Activated CD4-positive, alpha-beta T cell treated with anti-CD3 and anti-CD28 coated beads, Interleukin-2, amount 50 U/mL, for 24 hours (primary cell): ENCODE measurements at regions not wholly inside any gene's neighbourhood (a gene's known extent, or its start where the extent isn't known, plus 50 kb on each side); places are given as distances from the start of the nearest gene placed in this dataset.

ENCODE experiments used
- DNase-seq, 2 donors: peaks; one replicate each; pipeline ENCODE4 v3.0.0-alpha.2; 2020; ENCODE audit warnings: low read depth in 1 of 2, low spot score in 1 of 2

DNA sequence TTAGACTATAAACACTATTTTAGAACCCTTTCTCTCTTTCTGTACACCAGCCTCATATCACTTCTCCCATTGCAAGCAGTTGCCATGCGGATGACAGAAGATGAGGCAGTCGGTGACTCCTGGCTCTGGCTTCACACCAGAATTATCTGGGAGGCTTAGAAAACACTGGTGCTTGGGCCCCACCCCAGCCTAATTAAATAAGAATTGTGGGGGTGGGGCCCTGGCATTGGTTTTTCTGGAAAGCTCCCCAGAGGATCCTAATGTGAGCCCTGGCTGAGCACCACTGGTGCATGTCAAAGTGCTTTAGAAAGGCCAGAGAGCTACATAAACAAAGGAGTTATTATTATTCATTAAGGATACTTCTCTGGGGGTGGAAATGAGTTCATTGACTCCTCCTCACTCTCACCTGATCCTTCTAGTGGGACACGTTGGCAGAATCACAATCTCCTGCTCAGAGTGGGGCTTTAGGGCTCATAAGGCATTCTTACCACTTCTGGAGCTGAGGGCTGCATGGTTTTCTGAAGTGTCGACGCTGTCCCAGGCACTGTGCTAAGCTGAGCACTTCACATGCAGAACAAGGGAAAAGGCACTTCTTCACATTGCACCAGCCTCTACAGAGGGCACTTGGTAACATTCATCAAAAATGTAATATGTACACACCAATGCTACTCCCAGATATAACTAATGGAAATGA lies 188.5 kb upstream of the TLE3 start:
- no peak for DNase-seq

DNA sequence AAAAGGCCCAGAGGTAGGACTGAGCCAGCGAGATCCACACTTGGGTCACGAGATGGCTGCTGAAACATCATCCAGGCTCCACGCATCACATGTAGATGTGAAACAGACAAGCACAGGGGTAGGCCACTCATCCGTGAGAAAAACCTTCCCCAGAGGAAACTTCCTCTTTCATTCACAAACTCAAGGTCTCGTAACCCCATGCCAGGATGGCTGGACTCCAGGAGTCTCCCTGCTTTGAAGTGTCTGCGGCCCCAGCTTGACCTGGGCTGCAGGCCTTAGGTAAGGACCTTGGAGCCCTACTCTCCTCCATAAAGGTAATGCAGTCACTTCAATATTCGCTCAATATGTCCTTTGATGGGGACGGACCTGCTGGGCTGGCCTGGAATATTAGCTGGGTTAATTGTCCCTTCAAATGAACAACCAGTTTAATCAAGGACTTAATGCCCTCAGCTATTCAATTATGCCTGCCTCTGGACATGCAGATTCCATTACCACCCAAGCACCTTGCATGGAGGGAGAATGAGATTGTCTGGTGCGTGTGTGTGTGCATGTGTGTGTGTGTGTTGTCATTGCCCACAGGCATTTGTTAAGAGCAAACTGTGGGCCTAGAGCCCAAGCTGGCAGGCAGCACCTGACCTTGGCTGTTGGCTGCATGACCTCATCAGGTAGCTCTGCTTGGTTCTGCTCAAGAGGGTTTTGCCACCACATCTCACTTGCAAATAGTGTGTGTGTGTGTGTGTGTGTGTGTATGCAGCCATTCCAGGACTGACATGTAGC lies 186.9 kb upstream of the TLE3 start:
- DNase-seq: no peak

DNA sequence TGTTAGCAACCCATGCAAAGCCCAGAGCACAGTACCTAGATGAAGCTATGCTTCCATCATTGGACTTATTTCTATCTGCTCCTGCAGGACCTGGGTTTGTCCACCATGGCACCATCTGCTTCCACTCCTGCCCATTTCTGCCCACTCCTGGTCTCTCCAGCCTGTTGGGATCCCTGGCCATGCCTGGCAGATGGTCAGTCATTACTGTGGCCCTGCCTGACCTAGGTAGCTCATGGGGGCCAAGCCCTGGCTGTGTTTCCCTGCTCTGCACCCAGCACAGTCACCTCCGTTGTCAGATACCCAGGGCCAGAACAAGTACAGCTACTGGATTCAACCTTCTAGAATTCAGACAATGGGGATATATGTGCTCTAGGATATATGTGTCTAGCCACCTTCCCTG lies 185.8 kb upstream of the TLE3 start:
- no peak for DNase-seq

DNA sequence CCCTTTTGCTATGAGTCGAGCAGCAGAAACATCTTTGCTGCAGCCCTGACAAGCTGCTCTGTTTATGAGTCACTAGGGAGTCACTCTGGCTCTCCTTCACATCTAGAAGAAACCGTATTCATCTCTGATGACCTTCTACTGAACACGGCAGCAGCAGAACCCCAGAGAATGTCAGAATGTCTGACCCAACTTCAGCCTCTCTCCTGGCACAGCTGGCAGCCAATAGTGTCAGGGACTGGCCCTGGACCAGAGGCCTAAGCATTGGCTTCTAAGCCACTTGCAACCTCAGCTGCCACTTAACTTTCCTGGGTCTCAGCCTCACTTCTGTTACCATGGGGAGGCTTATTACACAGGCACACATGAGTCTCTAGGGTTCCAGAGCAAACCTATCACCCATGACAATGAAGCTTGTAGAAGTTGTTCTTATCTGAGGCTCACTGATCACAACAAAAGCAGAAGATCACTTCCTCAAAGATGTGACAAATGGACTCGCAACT lies 184.1 kb upstream of the TLE3 start:
- DNase-seq: no peak

DNA sequence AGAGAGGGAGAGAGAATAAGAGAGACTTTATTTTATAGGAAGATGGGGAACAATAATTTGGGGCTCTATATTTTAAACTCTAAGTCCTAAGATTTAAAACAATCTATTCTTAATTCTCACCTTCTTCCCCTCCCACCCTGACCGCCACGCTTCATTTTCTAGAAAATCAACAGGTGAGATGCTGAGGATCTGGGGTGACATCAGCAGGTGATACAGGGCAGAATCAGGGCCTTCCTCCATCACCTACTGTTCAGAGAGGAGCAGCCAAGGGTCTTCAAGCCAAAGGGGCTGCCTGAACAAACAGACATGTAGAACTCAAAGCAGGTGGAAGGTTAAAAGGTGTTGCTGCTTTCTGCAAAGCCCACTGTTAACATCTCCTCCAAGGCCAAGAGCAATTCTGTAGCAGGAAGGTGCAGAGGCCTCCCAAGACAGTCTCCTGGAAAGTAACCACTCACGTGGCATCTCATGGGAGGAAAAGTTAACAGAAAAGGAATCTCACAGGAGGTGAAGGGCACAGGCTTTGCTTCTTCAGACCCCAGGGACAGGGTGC lies 183.6 kb upstream of the TLE3 start:
- DNase-seq: no peak

DNA sequence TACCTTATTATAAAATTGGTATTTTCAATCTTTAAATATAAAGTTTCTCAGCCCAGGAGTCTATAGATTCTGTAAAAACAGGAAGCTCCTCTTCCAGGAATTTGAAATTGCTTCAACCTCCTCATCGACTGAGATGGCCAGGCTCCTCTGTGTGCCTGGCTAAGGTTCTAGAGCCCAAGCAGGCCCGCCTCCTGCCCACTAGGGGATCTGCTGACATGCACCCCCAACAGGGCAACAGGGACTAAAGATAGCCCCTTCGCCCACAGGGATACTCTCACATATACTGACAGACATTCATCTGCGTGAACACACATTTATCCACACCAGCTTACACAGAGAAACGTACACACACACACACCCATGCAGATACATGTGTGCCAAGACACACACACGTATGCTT lies 183.1 kb upstream of the TLE3 start:
- DNase-seq: no peak

DNA sequence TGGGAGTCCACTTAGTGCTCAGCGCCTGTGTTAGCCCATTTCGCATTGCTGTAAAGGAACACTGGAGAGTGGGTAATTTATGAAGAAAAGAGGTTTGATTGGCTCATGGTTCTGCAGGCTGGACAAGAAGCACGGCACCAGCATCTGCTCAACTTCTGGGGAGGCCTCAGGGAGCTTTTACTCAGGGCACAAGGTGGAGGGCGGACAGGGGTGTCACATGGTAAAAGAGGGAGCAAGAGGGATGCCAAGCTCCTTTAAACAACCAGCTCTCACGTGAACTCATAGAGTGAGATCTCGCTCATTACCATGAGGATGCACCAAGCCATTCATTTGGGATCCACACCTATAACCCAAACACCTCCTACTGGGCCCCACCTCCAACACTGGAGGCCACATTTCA lies 181.4 kb upstream of the TLE3 start:
- DNase-seq: no peak

DNA sequence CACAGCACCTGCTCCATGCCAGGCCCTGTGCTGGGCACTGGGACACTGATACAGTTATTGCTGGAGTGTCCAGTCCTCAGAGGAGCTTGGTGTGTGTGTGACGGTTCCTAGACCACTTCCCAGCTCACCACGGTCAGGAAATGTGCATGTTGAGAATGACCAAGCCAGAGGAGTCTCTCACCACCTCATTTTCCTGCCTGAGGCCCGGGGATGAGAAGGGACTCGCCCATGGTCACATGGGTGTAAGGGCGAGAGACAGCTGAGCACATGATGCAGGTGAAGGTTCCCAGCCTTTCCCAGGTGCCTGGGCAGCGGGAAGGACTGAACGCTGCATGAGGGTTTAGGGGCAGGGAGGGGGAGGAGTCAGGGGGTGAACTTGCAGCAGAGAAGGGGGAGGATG lies 180.9 kb upstream of the TLE3 start:
- no peak for DNase-seq

DNA sequence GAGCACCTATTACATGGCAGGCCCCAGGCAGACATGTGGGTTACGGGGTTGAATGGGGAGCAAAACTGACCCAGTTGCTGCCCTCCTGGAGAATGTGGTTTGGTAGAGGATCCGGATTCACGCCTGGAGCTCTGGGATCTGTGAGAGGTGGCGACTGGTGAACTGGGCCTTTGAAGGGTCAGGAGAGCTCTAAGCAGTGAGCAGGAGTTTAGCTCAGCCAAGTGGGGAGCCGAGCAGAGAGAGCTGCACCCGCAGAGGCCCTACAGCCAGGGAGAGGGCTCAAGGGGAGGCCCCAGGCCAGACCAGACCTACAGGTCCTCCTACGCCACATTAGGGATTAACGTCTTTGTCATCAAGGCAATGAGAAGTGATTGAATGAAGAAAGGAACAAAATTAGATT lies 179.8 kb upstream of the TLE3 start:
- DNase-seq: no peak

DNA sequence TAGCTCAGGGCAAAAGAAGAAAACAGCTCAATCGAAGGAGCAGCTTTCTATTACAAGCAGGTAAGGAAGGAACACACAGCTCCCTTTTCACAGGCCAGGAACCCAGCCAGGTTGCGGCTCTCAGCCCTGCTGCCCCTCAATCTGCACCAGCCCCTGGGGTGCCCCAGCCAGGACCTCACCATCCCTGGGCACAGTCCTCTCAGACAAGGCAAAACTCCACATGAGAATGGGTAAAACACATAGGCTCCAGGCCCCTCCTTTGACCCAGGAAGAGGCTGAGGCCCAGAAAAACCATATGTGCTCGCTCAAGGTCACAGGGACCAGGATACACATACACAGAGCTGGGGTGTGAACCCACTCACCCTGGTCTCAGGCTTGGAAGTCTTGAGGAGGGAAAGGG lies 178.7 kb upstream of the TLE3 start:
- DNase-seq: no peak

DNA sequence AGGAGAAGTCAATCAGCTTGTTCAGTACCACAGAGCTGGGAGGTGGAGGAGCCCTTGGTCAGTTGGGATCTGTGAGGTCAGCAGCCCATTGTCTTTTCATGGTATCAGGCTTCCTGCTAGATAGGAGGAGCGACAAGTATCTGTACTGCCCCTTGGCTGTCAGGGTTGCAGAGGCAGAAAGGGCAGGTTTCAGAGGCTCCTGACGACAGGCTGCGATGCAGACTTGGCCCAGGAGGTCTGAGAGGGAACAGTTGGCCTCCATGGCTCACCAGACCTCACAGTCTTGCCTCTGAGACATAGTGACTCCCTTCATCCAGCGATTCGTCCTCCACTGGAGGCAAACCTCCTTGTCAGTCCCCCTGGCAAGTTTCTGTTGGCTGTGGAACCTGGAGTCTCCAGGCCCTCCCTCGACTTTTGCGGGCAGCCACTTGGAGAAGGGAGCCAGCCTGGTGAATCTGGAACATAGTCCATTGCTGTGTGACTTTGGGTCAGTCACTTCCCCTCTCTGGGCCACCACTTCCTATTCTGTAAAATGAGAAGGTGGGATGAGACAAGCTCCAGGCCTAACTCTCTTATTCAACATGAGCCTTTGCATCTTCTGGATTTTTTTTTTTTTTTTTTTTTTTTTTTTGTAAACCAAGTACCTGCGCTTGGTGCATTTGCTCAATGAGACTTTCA lies 177.9 kb upstream of the TLE3 start:
- no peak for DNase-seq

DNA sequence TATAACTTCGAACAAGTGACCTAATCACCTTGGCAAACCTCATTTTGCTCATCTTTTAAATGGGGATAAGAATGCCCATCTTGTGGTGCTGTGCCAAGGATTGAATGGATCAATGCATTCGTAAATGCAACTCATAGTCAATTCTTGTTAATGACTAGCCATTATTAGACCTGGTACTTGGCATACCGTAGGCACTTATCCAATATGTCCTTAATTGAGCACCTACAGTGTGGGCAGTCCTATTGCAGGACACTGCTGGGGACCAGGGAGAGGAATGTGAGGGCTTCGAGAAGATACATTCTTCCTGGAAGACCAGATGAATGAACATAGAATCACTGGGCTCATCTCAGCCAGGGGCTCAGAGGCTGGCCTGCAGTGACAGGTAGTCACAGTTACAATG lies 177.2 kb upstream of the TLE3 start:
- no peak for DNase-seq

DNA sequence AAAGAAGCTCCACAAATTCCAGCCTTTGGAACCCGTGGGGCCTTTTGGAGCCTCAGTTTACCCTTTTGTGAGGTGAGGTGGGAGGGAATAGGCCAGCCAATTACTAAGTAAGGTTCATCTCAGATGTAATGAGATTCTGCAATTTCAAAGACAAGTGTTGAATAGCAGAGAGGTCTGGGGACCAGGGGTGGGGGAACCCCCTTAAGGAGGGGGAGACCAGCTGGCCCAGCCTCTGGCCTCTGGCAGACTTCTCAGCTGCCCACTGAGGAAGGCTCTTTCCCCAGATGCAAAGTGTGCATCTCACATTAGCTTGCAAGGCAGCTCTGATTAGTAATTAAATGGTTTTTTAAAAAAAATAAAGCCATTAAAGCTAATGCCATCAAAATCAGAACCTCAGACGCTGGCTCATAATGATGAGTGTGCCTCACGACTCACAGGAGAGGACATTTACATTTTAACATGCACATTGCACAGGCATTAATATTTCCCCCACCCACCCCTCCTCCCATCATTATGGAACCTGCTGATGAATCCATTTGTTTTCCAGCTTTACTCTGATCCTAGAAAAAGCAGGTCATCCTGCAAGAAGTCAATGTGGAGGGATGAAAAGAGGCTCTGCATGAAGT lies 176.7 kb upstream of the TLE3 start:
- DNase-seq: no peak

DNA sequence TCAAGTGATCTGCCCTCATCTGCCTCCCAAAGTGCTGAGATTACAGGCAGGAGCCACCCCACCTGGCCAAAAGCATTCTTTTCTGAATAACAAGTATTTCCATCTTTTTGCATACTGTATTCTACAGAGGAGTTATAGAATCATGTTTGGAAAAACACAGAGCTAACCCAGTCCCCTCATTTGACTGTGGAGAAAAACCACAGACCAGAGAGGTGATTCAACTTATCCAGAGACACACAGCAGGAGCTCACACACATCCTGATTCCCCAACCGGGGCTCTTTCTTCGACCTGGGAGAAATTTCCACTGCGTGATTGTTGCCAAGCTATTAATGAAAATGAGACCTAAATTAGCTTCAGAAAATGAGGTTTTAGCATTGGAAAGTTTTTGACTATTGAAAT lies 176.1 kb upstream of the TLE3 start:
- DNase-seq: no peak

DNA sequence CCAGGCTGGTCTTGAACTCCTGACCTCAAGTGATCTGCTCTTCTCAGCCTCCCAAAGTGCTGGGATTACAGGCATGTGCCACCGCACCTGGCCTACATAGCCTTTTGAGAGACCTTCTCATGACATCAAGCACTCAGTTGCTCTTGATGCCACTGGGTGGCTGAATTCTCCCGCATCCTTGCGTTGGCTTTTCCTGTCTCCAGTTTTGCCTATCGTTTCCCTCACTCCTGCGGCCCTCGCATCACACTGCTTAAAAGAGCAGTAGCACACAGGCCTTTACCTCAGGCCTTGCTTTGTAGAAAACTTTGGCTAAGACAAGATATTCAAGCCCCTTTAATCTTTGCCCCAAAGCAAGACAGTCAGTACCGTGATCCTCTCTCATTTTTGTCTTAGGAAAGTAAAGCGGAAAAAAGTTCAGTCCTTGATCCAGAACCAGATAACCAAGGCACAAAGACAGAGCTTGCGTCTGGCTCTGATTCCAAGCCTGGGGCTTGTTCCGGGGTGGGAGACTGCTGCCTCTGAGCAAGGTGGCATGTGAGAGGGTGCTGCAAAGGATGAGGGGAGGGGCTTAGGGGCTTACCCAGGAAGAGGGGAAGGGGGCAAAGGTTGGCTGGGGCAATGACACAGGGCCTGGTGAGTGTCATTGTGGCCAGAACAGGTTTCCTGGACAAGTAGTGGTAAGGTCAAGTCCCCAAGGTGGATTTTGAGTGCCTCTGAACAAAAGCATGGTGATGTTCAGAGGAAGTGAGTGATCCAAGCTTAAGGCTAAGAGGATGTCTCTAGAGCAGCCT lies 175.0 kb upstream of the TLE3 start:
- DNase-seq: no peak

DNA sequence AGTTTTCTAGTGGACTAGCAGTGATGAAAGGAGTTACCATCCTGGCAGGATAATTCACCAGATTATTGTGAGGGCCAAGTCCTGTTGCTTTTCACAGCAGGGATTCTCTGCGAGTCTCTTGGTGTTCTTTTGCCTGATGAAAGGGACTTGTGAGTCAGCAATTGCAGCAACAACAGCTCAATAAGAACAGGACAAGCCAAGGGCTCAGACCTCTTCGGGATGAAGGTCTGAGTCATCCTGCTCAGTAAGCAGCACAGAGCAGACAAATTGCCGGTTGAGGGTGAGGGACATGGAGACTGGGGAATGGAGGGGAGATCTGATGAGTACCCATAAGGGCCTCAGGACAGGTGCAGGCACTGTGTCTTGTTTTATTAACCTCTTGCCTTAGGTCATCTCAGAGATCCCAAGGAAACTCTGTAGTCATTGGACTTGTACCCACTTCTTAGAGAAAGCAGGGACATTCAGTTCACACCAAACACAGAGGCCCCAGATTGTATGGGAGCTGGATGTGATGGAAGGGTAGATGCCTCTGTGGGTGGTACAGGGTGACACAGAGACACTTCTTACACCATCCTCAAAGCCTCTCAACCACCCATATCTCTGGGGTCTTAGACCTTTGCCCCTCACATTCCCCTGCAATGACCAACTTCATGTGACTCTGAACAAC lies 173.8 kb upstream of the TLE3 start:
- DNase-seq: no peak

DNA sequence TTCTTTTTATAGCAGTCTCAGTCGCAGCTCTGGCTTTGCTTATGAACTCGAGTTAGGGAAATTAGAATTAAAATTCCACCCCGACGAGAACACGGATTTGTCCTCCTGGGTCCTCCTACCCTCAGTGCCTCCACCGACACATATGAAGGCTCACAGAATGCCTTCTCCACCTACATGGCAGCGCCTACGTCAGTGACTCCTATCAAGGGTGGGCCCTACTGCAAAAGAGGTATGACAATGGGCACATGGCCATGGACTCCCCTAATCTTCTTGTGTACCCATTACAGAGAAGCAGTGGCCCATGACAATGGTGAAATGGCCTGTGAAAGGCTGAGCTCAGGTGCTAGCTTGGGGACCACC lies 173.0 kb upstream of the TLE3 start:
- DNase-seq: no peak

DNA sequence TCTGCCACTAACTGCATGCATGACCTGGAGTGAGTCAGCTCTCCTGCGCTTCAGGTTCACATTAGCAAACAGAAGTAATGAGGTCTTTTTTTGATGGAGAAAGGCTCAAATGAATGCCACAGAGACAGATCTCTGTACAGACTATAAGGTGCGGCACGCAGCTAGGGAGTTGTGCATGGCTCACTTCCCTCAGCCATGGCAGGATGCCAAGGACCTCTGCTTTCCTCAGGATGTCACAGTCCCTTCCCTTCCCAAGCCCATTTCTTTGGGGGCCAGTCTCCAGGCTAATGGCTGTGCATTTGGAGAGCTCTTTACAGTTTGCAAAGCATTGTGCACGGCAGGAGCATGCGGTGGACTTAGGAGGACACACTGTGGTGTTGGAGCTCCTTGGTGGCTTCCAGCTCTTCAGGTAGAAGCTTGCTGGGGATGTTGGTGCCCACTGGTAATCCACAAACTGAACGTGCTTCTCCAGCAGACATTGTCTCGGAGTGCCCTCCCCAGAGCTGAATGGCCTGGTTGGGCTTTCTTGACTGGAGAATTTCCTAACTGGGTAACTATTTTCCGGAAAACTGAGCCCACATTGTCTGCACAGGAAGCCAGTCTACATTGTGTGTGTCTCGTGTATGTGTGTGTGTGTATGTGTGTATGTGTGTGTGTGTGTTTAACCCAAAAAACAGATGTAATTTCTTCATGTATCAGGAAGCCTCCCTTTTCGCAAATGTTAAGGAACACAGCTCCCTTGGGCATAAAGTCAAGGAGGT lies 172.5 kb upstream of the TLE3 start:
- no peak for DNase-seq

DNA sequence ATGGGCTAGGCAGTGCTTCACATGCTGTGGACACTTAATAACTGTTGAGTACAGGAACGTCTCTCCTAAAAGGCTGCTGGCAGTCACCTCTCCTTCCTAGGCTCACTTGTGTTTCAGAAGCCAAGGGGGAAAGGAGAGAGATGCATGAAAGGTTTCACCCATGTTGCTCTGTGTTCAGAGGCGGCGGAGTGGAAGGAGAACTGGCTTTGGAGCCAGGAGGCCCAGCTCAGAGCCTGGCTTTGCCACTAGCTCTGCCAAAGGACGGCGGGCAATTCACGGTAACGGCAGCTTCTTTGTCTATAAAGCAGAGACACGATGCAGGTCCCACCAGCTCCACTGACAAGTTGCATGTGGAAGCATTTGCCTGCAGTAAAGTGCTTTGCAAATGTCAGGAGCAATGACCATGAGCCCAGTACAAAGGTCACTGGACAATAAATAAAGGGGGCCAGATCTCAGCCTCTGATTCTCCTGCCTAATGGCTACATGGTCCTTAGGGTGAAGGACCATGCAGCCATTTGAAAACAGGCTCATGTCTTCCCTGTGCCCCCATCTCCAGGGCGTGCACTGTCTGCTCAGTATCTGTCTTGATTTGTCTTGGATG lies 171.7 kb upstream of the TLE3 start:
- no peak for DNase-seq
